ENCODE measurements at regions not wholly inside any gene's neighbourhood (a gene's known extent, or its start where the extent isn't known, plus 50 kb on each side); places are given as distances from the start of the nearest gene placed in this dataset.

DNA sequence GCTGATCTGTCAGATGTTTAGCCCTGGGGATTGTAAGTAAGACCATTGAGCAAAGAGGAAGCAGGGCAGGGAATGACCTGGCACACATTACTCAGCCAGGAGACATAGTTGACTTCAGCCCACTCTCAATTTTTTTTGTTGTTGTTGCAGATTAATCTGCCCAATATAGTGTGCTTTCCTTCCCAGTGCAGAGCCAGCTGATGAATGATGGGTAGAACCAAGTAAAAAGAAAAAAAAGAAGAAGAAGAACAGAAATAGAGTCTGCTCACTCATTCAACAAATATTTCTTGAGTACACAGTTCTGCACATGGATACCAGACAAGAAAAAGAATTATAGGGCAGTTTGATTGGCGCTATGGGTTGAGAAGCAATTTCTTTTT, 292.7 kb downstream of the ETS1 start:
- no peaks in the 10 kb centered on the region for H3K36me3 ChIP-seq (ENCODE audit: control insufficient read depth, low read length)
- TF ChIP-seq EZH2phosphoT487 (IDR thresholded peaks at IDR 0.05; ENCODE audit: borderline replicate concordance, low read length) = no peak
- TF ChIP-seq CTCF (IDR thresholded peaks at IDR 0.05; ENCODE audit: low read depth, low read length, poor library complexity, severe bottlenecking) = no peak
- H3K4me2 ChIP-seq (ENCODE audit: low read length) = no peak overlapping the region
- H3K4me1 ChIP-seq (ENCODE audit: control insufficient read depth, low read length) = peaks cover 54% of the 10 kb centered on the region
- H3K9me3 ChIP-seq (ENCODE audit: control insufficient read depth, insufficient read depth, low read length) = no peaks in the 10 kb centered on the region
- no peak overlapping the region for H3K4me3 ChIP-seq (ENCODE audit: low read length)
- H3K9me2 ChIP-seq (replicated peaks; ENCODE audit: control insufficient read depth, low read length) = no peaks in the 10 kb centered on the region
- H3K27me3 ChIP-seq (ENCODE audit: control insufficient read depth, low read length) = no peaks in the 10 kb centered on the region
- H4K20me1 ChIP-seq (ENCODE audit: control insufficient read depth, insufficient read depth, low read depth, low read length) = no peaks in the 10 kb centered on the region
- peaks cover 11% of the 10 kb centered on the region for H3K79me2 ChIP-seq (ENCODE audit: control insufficient read depth, low read length)
- no peak overlapping the region for H3K27ac ChIP-seq (ENCODE audit: low read depth, low read length)
- no peaks in the 10 kb centered on the region for H3F3A ChIP-seq (ENCODE audit: control insufficient read depth, insufficient read depth)

GRCh38 chr11:128294001-128294670, 293.2 kb downstream of the ETS1 start:
- TF ChIP-seq EZH2phosphoT487 (IDR thresholded peaks at IDR 0.05; ENCODE audit: borderline replicate concordance, low read length) (no peak), CTCF (IDR thresholded peaks at IDR 0.05; ENCODE audit: low read depth, low read length, poor library complexity, severe bottlenecking) (no peak)
- no peaks in the 10 kb centered on the region for H3K36me3 ChIP-seq (ENCODE audit: control insufficient read depth, low read length)
- no peaks in the 10 kb centered on the region for H4K20me1 ChIP-seq (ENCODE audit: control insufficient read depth, insufficient read depth, low read depth, low read length)
- H3K4me3 ChIP-seq (ENCODE audit: low read length) = no peak overlapping the region
- H3K9me2 ChIP-seq (replicated peaks; ENCODE audit: control insufficient read depth, low read length) = no peaks in the 10 kb centered on the region
- H3K4me2 ChIP-seq (ENCODE audit: low read length) = no peak overlapping the region
- H3K79me2 ChIP-seq (ENCODE audit: control insufficient read depth, low read length) = peaks cover 11% of the 10 kb centered on the region
- no peak overlapping the region for H3K27ac ChIP-seq (ENCODE audit: low read depth, low read length)
- H3F3A ChIP-seq (ENCODE audit: control insufficient read depth, insufficient read depth) = no peaks in the 10 kb centered on the region
- H3K27me3 ChIP-seq (ENCODE audit: control insufficient read depth, low read length) = no peaks in the 10 kb centered on the region
- peaks cover 60% of the 10 kb centered on the region for H3K4me1 ChIP-seq (ENCODE audit: control insufficient read depth, low read length)
- no peaks in the 10 kb centered on the region for H3K9me3 ChIP-seq (ENCODE audit: control insufficient read depth, insufficient read depth, low read length)

DNA sequence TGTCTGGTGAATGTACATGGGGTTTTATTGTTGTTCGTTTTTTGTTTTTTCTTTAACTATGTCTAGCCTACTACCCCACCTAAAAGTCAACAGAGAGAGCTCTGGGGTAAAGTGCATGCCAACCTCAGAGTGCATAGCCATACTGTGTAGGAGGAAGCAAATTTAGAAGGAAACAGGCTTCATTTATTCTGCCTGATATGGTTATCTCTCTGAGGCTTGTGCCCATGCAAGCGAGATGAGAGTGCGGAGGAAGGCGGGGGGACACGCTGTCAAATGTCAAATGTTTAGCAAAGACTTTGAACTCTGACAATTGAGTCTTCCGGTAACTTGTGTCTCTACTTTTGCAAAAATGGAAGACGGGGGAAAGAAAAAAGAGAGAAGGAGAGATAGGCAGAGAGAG, 295.5 kb downstream of the ETS1 start:
- no peaks in the 10 kb centered on the region for H3F3A ChIP-seq (ENCODE audit: control insufficient read depth, insufficient read depth)
- no peaks in the 10 kb centered on the region for H4K20me1 ChIP-seq (ENCODE audit: control insufficient read depth, insufficient read depth, low read depth, low read length)
- peaks cover 11% of the 10 kb centered on the region for H3K79me2 ChIP-seq (ENCODE audit: control insufficient read depth, low read length)
- TF ChIP-seq EZH2phosphoT487 (IDR thresholded peaks at IDR 0.05; ENCODE audit: borderline replicate concordance, low read length) (no peak), CTCF (IDR thresholded peaks at IDR 0.05; ENCODE audit: low read depth, low read length, poor library complexity, severe bottlenecking) (no peak)
- H3K27ac ChIP-seq (ENCODE audit: low read depth, low read length) = peak overlapping the region; percentile 43
- peak overlapping the region; percentile 62 for H3K4me3 ChIP-seq (ENCODE audit: low read length)
- no peaks in the 10 kb centered on the region for H3K36me3 ChIP-seq (ENCODE audit: control insufficient read depth, low read length)
- H3K4me1 ChIP-seq (ENCODE audit: control insufficient read depth, low read length) = peaks cover 55% of the 10 kb centered on the region
- peak overlapping the region; percentile 81 for H3K4me2 ChIP-seq (ENCODE audit: low read length)
- no peaks in the 10 kb centered on the region for H3K27me3 ChIP-seq (ENCODE audit: control insufficient read depth, low read length)
- no peaks in the 10 kb centered on the region for H3K9me2 ChIP-seq (replicated peaks; ENCODE audit: control insufficient read depth, low read length)
- no peaks in the 10 kb centered on the region for H3K9me3 ChIP-seq (ENCODE audit: control insufficient read depth, insufficient read depth, low read length)

Data from DOHH2 (cell line).